ENCODE measurements at regions not wholly inside any gene's neighbourhood (a gene's known extent, or its start where the extent isn't known, plus 50 kb on each side); places are given as distances from the start of the nearest gene placed in this dataset.
A peak's percentile ranks its signal among the peaks of the same experiment; 100 is the strongest.

DNA sequence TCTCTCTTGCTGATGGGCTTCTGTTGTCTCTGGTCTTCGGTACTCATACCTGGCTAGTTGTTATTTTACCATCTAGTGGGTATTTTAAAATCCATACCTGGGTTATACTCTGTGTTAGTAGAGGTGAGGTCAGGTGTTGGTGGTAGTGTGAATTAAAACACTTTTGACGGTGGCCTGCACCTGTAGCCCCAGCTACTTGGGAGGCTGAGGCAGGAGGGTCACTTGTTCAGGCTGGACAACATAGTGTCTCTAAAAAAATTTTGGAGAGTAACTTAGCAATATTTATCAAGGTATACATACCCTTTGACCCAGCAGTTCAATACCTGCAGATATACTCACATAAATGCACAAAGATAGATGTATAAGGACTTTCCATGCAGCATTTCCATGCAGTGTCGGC lies 55.4 kb downstream of the GSX1 start:
- no peak for DNase-seq

DNA sequence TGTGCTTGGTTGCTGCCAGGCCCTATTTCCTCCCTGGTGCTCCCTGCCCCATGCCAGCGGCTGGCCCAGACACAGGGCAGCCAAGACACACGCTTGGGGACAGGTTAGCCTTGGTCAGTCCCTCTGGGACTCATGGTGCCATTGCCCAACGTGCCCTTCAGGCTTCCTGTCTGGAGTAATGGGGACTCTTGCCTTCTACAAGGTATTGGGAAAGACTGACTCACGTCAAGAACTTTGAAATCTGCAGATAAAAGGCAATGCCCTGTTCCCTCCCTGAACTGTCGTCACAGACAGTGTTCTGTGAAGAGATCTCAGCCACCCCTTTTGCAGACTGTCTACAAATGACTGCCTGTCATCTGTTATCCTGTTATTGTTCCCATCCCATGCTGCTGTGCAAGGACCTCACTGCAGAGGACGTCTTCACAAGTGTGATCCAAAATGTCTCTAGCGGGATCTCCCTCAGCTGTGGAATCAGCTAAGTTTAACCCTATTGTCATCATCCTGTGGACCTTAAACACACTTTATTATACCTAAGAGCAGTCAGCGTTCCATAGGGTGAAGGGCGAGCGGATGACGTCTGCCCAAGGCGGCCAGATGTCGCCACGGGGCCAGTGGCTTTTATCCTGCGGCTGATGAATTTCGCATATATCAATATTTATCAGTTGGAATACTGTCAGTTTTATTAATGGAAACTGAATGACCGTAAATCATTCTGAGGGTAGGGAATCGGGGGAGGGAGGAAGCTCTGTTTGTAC lies 59.0 kb downstream of the GSX1 start:
- DNase-seq = no peak

- DNase-seq = no peak
These were observed 60.2 kb downstream of the GSX1 start for GRCh38 chr13:27852491-27852890.

GRCh38 chr13:27853335-27853734 lies 61.1 kb downstream of the GSX1 start:
- DNase-seq = no peak

DNA sequence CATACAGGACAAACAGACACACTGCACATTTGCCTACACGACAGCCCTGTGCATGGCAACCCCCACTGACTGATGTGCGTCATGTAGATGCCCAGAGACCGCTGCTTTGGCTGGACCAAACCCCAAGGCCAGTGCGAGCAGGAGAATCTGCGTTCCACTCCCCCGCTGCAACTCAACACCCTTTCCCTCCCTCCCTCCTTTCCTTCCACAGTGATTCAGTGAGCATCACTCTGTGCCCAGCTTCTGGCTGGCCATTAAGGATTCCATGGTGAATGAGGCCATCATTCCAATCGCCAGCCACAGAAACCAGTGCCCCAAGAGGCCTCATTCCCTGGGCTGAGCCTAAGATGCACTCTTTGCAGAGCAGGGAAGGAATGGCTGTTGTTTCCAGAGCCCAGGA lies 61.6 kb downstream of the GSX1 start:
- no peak for DNase-seq

- DNase-seq = no peak
These were observed 62.3 kb downstream of the GSX1 start for GRCh38 chr13:27854606-27855005.

GRCh38 chr13:27855381-27855780 lies 63.1 kb downstream of the GSX1 start:
- no peak for DNase-seq

GRCh38 chr13:27857282-27857681 lies 62.5 kb upstream of the PDX1 start:
- no peak for DNase-seq

DNA sequence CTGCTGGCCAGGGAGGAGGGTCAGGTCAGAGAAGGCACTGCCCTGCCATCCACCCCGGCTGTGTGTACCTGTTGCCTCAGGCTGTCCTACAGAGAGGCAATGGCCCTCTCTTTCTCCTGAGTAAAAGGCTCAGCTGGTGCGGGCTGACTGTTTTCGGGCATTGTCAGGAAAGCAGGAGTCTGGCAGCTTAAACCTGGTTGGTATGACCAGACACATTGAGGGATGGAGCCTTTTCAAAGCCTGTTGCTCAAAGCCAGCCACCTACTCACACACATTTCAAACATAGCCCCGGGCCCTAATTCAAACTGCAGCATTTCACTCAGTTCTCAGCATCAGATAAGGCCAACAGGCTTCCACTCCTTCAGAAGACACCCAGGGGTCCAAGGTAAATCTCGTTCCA lies 61.8 kb upstream of the PDX1 start:
- DNase-seq = no peak

- DNase-seq = no peak
These were observed 59.1 kb upstream of the PDX1 start for GRCh38 chr13:27860743-27861142.

DNA sequence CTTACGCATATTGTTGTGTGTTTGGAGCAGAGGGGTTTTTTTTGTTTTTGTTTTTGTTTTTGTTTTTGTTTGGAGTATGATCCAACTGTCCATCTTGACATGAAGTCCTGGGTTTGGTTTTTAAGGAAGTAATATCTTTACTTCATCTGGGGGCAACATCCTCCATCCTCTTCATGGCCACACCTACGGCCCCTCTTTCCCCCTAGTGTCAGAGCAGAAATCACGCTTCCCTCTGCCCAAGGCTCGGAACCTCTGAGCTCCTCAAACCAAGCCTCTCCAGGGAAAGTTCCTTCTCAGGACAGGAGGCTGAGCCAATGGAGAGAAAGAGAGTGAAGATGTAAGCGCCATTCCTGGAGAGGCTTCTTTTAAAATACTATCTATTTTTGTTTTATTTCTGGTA lies 58.6 kb upstream of the PDX1 start:
- DNase-seq = no peak

GRCh38 chr13:27868641-27869435 lies 51.0 kb upstream of the PDX1 start:
- DNase-seq = peak; percentile 12

DNA sequence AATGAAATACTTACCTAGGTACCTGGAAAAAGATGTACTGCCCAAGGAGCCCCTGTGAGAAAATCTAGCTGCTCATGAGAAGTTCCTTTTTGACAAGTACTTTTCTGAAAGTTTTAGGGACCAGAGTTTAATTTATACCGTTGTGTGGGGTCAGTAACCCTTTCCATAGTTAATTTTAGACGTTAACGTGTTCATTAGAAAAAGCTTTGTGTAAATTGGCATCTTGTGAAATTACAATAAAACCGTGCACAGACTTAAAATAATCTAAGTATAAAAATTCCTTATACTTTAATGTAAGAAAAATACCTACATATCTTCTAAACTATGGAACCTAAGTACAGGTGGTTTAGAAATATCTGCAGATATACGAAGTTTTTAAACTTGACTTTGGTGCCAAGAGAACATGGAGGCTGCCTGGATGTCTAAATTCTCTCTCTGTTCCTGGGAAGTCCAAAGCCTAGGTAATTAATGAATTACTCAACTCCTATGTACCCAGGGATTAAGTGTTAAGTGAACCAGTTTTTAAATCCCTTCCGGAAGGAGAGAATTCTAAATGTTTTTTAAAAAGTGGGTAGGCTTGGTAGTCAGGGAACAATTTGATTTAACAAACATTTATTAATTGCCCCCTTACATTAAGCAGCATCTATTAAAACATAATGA lies 50.2 kb upstream of the PDX1 start:
- DNase-seq = no peak

Data from inflammatory macrophage treated with lipopolysaccharide for 4 hours (primary cell).